LNCaP clone FGC (cell line): ENCODE measurements at regions not wholly inside any gene's neighbourhood (a gene's known extent, or its start where the extent isn't known, plus 50 kb on each side); places are given as distances from the start of the nearest gene placed in this dataset.
A peak's percentile ranks its signal among the peaks of the same experiment; 100 is the strongest.

Experiments
- DNase-seq: peaks from one replicate; pipeline ENCODE4 v3.0.0-alpha.2; 2011; ENCODE audit warnings: low read depth
- H3K4me3 ChIP-seq: 2 replicates; pipeline ENCODE4 v1.5.1; 2011; ENCODE audit warnings: mild to moderate bottlenecking, low read depth, low read length, control low read depth
- TF ChIP-seq, protein P1 (sequence below): IDR thresholded peaks from 2 replicates; pipeline ENCODE4 v1.5.1; 2012; ENCODE audit warnings: mild to moderate bottlenecking; ENCODE audit not compliant: control insufficient read depth, insufficient read depth; ENCODE audit errors: extremely low read depth

GRCh38 chr2:177322801-177323261, 58.3 kb upstream of the NFE2L2 start:
- TF ChIP-seq, protein P1, sequence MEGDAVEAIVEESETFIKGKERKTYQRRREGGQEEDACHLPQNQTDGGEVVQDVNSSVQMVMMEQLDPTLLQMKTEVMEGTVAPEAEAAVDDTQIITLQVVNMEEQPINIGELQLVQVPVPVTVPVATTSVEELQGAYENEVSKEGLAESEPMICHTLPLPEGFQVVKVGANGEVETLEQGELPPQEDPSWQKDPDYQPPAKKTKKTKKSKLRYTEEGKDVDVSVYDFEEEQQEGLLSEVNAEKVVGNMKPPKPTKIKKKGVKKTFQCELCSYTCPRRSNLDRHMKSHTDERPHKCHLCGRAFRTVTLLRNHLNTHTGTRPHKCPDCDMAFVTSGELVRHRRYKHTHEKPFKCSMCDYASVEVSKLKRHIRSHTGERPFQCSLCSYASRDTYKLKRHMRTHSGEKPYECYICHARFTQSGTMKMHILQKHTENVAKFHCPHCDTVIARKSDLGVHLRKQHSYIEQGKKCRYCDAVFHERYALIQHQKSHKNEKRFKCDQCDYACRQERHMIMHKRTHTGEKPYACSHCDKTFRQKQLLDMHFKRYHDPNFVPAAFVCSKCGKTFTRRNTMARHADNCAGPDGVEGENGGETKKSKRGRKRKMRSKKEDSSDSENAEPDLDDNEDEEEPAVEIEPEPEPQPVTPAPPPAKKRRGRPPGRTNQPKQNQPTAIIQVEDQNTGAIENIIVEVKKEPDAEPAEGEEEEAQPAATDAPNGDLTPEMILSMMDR: no peak
- no peak overlapping the region for H3K4me3 ChIP-seq
- DNase-seq: no peak

DNA sequence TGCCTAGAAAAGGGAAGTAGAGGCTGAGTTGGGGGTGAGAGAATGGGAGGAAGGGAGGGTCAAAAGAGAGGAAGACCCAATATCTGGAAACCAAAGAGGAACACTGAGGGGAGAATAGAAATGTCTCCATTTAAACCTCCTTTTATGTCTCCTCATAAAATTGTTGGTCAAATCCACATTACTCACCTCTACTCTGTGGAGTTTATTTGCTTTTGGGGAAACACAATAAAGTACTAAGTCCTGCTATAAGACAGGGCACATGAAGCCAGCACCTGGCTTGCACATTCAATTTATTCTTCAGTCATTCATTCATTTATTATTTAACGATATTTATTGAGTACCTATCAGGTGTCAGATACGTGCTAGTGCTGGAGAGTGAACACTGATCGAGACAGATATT, 60.3 kb upstream of the NFE2L2 start:
- TF ChIP-seq, protein P1: no peak

GRCh38 chr2:177325554-177325953, 61.0 kb upstream of the NFE2L2 start:
- no peak for DNase-seq
- H3K4me3 ChIP-seq: no peak overlapping the region
- TF ChIP-seq, protein P1: no peak

More for the DNA sequence above, 60.3 kb upstream of the NFE2L2 start:
- H3K4me3 ChIP-seq: no peak overlapping the region
- peak; percentile 51 for DNase-seq

DNA sequence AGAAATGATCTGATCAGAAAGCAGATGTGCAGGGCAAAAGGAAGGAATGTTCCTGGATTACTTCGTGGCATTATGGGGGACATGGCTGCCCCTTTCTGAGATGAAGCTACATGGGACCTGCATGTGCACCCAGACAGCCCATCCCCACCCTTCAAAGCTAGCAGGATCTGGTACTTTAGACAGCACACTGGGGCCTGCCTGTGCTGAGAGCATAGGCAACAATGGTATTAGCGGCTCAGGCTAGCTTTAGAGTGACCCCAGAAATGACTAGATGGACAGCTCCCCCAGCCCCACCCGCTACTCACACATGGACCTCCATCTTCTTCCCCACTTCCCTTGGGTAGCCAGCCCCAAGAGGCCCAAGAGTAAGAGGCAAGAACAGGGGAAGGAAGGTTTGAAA, 61.5 kb upstream of the NFE2L2 start:
- H3K4me3 ChIP-seq: no peak overlapping the region
- no peak for DNase-seq
- TF ChIP-seq, protein P1: no peak

DNA sequence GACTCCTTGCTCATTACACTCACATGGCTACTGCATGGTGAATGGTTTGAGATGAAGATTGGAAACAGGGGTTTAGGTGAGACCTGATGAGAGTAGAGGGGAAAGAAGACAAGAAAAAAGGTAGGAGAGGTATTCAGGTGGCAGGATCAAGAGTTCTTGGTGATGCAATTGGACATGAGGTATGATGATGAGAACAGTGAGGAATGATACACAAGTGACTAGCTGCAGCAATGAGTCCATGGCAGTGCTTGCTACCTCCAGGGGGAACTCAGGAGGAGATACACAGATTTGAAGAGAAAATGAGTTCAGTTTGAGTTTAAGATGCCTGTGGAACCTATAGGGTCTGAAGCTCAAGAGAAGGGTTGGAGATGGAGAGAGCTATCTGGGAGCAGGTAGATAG, 62.1 kb upstream of the NFE2L2 start:
- no peak for DNase-seq
- TF ChIP-seq, protein P1: no peak
- no peak overlapping the region for H3K4me3 ChIP-seq

GRCh38 chr2:177327009-177327408, 62.5 kb upstream of the NFE2L2 start:
- DNase-seq: no peak
- TF ChIP-seq, protein P1: no peak
- no peak overlapping the region for H3K4me3 ChIP-seq

- no peak overlapping the region for H3K4me3 ChIP-seq
- DNase-seq: no peak
- TF ChIP-seq, protein P1: no peak
Measured at GRCh38 chr2:177328056-177328455, 63.5 kb upstream of the NFE2L2 start.
